Naive B cell (primary cell): ENCODE measurements at regions not wholly inside any gene's neighbourhood (a gene's known extent, or its start where the extent isn't known, plus 50 kb on each side); places are given as distances from the start of the nearest gene placed in this dataset.
A peak's percentile ranks its signal among the peaks of the same experiment; 100 is the strongest.

ENCODE experiments used
- ATAC-seq, 2 donors: fragments of 150-1000 bp; cut with Tn5 transposase; 2 replicates each; pipeline ENCODE4 v1.10.0; 2021; ENCODE audit warnings: low read depth in 2 of 2, mild to moderate bottlenecking in 2 of 2, moderate library complexity in 2 of 2
- DNase-seq: peaks from one replicate; pipeline ENCODE4 v3.0.0; 2022
- H3K27ac Mint-ChIP-seq, 6 donors: one replicate each; pipeline ENCODE4 v1.8.0; 2020 to 2022; ENCODE audit warnings: mild to moderate bottlenecking in 6 of 6, mixed read lengths in 6 of 6, moderate library complexity in 5 of 6, inconsistent platforms in 2 of 6
- H3K27me3 Mint-ChIP-seq, 3 donors: one replicate each; pipeline ENCODE4 v1.8.0; 2021 to 2022; ENCODE audit warnings: mixed read lengths in 3 of 3, mild to moderate bottlenecking in 1 of 3
- H3K36me3 Mint-ChIP-seq, 2 donors: one replicate each; pipeline ENCODE4 v1.8.0; 2020 to 2022; ENCODE audit warnings: mixed read lengths in 2 of 2, inconsistent platforms in 1 of 2, mild to moderate bottlenecking in 1 of 2
- H3K4me1 Mint-ChIP-seq, 3 donors: one replicate each; pipeline ENCODE4 v1.8.0; 2020 to 2022; ENCODE audit warnings: mixed read lengths in 3 of 3, inconsistent platforms in 1 of 3, mild to moderate bottlenecking in 1 of 3, moderate library complexity in 1 of 3
- H3K4me3 Mint-ChIP-seq, 8 donors: one replicate each; pipeline ENCODE4 v1.8.0; 2020 to 2022; ENCODE audit warnings: mild to moderate bottlenecking in 8 of 8, mixed read lengths in 8 of 8, moderate library complexity in 8 of 8, inconsistent platforms in 2 of 8
- H3K9me3 Mint-ChIP-seq, 7 donors: one replicate each; pipeline ENCODE4 v1.8.0; 2020 to 2022; ENCODE audit warnings: mixed read lengths in 7 of 7, mild to moderate bottlenecking in 5 of 7, inconsistent platforms in 2 of 7, moderate library complexity in 1 of 7

DNA sequence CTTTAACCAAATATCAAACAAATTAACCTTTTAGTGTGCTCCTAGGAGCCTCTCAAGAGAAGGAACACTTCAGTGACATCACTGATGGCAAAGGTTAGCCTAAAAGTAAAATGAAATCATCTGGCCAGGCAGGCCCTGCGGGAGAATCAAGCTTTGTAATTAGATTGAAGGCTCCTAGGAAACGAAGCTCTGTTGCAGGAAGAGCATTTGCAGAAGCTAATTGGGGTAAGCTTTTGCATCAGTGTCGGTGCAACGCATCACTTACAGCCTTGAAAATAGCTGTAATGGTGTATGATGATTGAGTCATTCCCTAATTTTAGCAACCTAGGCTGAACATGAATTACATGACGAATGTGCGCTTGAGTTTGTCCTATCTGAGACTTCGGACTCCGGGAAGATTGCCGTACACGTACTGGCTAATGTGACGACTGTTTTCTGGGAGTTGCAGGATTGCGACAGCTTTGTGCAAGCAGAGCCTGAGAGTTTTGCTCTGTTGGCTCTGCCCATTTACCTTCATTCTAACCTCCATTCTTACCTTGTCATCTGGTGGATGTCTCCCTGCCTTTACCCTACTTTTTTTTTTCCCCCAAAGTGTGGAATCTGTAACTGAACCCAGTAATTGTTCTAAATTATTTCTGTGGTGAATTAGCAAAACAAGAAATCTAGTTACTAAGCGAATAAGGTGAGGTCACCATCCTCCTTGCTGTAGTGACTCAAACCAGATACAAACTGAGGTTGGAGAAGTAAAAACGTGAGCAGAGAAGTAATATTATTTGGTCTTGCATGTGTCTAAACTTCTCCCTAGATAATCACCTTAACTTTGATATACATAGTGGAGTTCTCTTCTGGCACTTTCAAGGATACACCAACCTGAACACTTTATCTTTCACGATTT, 675.9 kb upstream of the CITED2 start:
- no peak for ATAC-seq
- DNase-seq: no peak
- Mint-ChIP-seq H3K36me3 (no peaks in the 10 kb centered on the region), H3K27ac (no peak overlapping the region), H3K4me3 (no peak overlapping the region), H3K27me3 (peaks cover 0 to 8% (median 0%) of the 10 kb centered on the region in 3 donors), H3K4me1 (no peaks in the 10 kb centered on the region), H3K9me3 (no peaks in the 10 kb centered on the region)

DNA sequence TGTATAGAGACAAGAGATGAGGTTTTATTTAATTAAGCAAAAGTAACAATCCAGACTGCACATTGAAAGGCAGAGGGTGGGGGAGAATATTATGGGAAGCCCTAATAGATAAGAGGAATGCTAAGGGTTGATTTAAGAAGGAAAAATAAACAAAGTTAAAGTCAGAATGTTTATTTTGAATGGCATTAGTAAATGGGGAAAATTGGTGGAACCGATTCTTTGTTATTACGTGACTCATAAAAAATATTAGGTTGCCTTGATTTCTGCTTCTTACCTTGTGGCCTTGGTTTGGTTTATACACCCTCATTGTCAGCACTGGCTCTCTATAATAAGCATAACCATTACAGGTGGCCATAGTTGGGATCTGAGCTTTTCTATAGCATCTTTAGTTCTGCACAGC, 674.8 kb upstream of the CITED2 start:
- peaks cover 0 to 8% (median 0%) of the 10 kb centered on the region in 3 donors for H3K27me3 Mint-ChIP-seq
- H3K36me3 Mint-ChIP-seq: no peaks in the 10 kb centered on the region
- ATAC-seq: no peak
- no peaks in the 10 kb centered on the region for H3K9me3 Mint-ChIP-seq
- peak overlapping the region in 1 of 6 donors; percentile 28 for H3K27ac Mint-ChIP-seq
- no peak overlapping the region for H3K4me3 Mint-ChIP-seq
- no peaks in the 10 kb centered on the region for H3K4me1 Mint-ChIP-seq
- no peak for DNase-seq

DNA sequence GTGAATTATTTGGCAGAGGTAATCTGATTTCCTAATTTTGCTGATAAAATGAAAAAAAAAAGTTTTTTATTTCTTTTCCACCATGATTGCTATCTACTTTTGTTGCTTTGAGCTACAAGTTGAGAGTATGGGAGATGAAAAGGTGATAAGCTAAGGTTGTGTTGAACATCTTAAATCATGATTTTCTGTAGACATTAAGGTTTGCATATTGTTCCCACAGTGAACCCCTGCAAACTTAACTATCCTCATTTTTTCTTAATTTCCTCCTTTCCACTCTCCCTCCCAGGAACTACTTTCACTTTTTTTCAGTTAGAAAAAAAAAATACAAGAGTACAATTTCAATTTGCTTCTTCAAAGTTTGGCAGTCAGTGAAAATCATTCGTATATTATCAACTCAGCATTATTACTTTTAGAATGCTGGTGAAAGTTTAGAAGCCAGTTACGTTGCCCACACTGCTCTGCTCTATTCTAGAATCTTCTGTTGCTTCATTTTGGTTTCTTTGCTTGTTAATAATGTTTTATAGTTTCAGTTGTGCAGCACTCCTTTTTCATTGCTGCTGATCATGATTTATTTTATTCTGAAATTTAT, 673.8 kb upstream of the CITED2 start:
- no peak overlapping the region for H3K4me3 Mint-ChIP-seq
- no peaks in the 10 kb centered on the region for H3K9me3 Mint-ChIP-seq
- peaks cover 0 to 6% (median 0%) of the 10 kb centered on the region in 3 donors for H3K4me1 Mint-ChIP-seq
- DNase-seq (no peak), ATAC-seq (no peak)
- no peak overlapping the region for H3K27ac Mint-ChIP-seq
- no peaks in the 10 kb centered on the region for H3K36me3 Mint-ChIP-seq
- peaks cover 0 to 8% (median 0%) of the 10 kb centered on the region in 3 donors for H3K27me3 Mint-ChIP-seq

DNA sequence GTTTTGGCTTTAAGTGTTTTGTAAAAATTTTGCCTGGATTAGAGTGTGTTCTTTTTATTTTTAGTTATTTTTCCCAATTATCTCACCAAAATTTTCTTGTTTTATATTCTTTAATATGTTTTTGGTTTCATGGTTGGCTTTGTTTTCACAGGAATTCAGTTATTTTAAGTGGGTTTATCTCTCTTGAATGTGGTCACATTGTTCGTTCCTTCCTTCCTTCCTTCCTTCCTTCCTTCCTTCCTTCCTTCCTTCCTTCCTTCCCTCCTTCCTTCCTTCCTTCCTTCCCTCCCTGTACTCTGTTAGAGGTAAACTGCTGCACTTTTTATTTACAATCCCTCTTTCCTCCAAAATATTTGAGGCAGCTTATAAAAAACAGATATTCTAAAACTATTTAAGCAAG, 672.9 kb upstream of the CITED2 start:
- Mint-ChIP-seq H3K27me3 (peaks cover 0 to 8% (median 0%) of the 10 kb centered on the region in 3 donors), H3K27ac (peak overlapping the region in 1 of 6 donors; percentile 14), H3K4me3 (no peak overlapping the region), H3K4me1 (peaks cover 0 to 6% (median 0%) of the 10 kb centered on the region in 3 donors), H3K9me3 (no peaks in the 10 kb centered on the region), H3K36me3 (no peaks in the 10 kb centered on the region)
- ATAC-seq (no peak), DNase-seq (no peak)

DNA sequence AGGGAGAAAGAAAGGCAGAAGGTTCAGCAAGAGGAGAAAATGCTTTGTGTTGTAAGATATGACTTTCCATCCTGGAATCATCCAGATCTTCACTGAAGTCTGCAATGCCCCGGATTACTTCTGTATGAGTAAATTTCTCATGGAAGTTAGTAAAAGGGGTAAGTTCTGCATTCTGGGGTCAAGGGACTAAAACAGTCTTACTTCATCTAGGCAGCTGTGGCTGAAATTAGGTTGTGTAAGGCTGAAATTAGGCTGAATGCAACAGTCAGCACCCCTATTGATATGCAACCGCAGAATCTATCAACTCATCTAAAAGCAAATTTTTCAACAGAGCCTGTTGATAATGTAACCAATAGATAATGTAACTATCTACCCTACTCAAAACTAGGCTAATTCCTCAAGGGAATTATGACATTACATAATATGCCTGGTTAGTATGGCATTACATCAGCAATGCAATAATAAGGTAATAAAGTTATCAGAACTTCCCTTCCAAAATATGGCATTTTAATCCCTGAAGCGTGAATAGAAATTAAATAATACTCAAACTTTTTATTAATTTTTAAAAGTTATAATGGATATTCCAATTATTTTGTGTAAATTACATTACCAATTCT, 671.7 kb upstream of the CITED2 start:
- no peaks in the 10 kb centered on the region for H3K36me3 Mint-ChIP-seq
- DNase-seq: no peak
- H3K4me1 Mint-ChIP-seq: peaks cover 0 to 6% (median 0%) of the 10 kb centered on the region in 3 donors
- no peak overlapping the region for H3K4me3 Mint-ChIP-seq
- H3K27me3 Mint-ChIP-seq: peaks cover 0 to 4% (median 0%) of the 10 kb centered on the region in 3 donors
- no peak for ATAC-seq
- H3K27ac Mint-ChIP-seq: no peak overlapping the region
- H3K9me3 Mint-ChIP-seq: no peaks in the 10 kb centered on the region

DNA sequence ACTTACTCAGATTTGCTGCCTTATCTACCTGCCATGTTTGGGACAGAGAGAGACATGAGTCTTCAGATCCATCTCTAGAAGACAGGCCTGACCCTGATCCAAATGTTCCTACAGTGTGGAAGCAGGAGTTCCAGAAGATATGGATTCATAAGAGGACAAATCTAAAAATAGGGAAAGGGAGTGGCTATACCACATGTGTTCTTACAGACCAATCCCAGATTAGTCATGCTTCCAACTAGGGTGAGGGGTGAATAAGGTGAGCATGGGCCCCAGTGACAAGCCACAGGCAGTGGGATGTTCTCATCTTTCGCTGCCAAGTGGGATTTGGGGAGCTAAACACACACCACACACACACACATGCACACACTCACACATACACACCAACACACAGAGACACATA, 670.7 kb upstream of the CITED2 start:
- peaks cover 0 to 6% (median 0%) of the 10 kb centered on the region in 3 donors for H3K4me1 Mint-ChIP-seq
- ATAC-seq: no peak
- H3K27ac Mint-ChIP-seq: no peak overlapping the region
- no peak for DNase-seq
- H3K36me3 Mint-ChIP-seq: no peaks in the 10 kb centered on the region
- no peaks in the 10 kb centered on the region for H3K9me3 Mint-ChIP-seq
- no peak overlapping the region for H3K4me3 Mint-ChIP-seq
- H3K27me3 Mint-ChIP-seq: no peaks in the 10 kb centered on the region

DNA sequence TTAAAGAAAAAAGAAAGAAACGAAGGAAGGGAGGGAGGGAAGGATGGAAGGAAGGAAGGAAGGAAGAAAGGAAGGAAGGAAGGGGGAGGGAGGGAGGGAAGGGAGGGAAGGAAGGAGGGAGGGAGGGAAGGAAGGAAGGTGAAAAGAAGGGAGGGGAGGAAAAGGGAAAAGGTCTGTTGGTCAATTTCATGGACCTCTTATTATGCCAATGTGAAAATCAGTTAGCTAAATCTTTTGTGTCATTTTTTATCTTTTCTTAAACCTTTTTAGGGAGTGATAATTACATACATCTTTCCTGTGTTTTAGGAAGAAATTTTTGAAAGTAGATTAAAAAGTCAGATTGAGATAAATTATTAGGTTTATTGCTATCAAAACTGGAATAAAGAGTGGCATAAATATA, 670.2 kb upstream of the CITED2 start:
- ATAC-seq: no peak
- Mint-ChIP-seq H3K27me3 (no peaks in the 10 kb centered on the region), H3K27ac (no peak overlapping the region), H3K36me3 (no peaks in the 10 kb centered on the region), H3K9me3 (no peaks in the 10 kb centered on the region), H3K4me1 (peaks cover 0 to 6% (median 0%) of the 10 kb centered on the region in 3 donors), H3K4me3 (no peak overlapping the region)
- no peak for DNase-seq

DNA sequence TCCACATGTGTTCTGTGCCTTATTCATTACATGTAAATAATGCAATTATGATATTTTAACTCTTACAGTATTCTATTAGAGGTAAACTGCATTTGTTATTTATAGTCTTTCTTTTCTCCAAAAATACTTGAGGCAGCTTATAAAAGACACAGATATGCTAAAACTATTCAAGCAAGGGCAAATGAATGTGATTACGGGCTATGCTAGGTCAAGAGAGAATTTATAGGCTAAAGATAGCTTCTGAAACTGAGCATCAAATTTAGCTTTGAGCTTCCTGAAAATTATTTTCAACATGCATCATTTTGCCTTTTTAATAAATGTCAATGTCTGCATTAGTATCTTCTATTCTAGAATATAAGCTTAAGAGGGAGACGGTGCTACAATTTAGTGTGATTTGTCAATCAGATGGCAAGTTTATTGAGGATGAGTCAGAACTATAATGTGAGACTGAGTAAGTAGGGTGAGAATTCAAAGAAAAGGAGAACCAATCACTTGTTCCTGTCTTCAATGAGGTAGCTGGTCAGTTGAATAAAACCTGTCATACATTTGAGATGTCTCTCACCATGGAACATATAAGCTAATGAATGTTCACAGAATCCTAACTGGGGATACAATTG, 669.4 kb upstream of the CITED2 start:
- peaks cover 0 to 6% (median 0%) of the 10 kb centered on the region in 3 donors for H3K4me1 Mint-ChIP-seq
- no peak overlapping the region for H3K27ac Mint-ChIP-seq
- ATAC-seq: no peak
- H3K27me3 Mint-ChIP-seq: no peaks in the 10 kb centered on the region
- DNase-seq: no peak
- H3K9me3 Mint-ChIP-seq: no peaks in the 10 kb centered on the region
- no peaks in the 10 kb centered on the region for H3K36me3 Mint-ChIP-seq
- no peak overlapping the region for H3K4me3 Mint-ChIP-seq

DNA sequence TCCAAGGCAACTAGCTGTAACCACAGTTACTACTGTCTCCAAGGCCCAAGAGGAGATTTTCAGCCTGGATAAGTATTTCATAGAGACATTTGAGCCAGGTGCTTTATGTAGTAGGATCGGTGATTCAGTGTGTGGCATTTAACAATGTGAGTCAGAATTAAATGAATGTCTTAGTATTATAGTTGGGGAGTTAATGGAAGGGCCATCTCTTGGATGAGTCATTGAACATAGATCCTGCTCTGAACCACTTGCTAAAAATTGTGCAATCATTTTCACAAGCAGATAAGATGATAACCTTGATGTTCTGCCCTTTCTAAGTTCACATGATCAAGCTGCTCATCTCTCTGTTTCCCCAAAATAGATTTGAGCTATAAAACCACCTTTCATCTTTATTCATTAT, 668.9 kb upstream of the CITED2 start:
- no peak overlapping the region for H3K27ac Mint-ChIP-seq
- no peaks in the 10 kb centered on the region for H3K36me3 Mint-ChIP-seq
- ATAC-seq: no peak
- no peak overlapping the region for H3K4me3 Mint-ChIP-seq
- H3K27me3 Mint-ChIP-seq: no peaks in the 10 kb centered on the region
- H3K9me3 Mint-ChIP-seq: no peaks in the 10 kb centered on the region
- DNase-seq: no peak
- H3K4me1 Mint-ChIP-seq: peaks cover 0 to 6% (median 0%) of the 10 kb centered on the region in 3 donors

DNA sequence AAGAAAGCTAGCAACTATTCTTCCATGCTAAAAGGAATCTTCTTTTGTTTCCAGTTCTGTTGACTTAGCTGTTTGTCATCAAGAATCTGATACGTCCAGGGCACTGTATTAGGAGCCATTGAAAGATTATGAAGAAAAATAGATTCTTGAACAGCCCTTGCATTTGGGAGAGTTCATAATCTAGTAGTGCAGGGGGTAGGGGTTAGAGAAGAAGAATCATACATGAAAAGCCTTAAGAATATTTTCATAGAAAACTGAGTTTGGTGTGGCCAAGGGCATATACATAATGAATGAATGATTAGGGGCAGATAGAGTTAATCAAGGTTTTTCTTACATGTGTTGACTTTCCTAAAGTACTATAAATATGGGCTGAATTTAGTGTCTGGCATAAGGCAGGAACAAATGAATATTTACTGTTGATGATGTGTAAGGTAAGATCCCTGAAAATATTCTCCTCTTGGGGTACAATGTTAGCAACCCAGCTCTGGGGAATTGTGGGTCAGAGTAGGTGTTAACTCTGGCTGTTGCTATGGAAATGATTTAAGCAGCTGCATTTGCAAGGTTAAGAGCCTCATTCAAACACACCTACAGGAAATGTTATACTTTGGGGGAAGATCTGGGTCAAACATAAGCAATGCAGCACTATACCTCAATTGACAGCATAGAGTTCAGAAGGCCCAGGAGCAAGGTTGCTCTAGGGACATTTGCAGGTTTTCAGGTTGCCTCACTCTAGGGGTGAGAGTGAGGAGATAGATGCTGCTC, 667.3 kb upstream of the CITED2 start:
- no peak for DNase-seq
- Mint-ChIP-seq H3K9me3 (peaks cover 0 to 4% (median 0%) of the 10 kb centered on the region in 7 donors), H3K27ac (no peak overlapping the region), H3K27me3 (no peaks in the 10 kb centered on the region), H3K36me3 (no peaks in the 10 kb centered on the region), H3K4me3 (no peak overlapping the region), H3K4me1 (peaks cover 0 to 6% (median 0%) of the 10 kb centered on the region in 3 donors)
- no peak for ATAC-seq

DNA sequence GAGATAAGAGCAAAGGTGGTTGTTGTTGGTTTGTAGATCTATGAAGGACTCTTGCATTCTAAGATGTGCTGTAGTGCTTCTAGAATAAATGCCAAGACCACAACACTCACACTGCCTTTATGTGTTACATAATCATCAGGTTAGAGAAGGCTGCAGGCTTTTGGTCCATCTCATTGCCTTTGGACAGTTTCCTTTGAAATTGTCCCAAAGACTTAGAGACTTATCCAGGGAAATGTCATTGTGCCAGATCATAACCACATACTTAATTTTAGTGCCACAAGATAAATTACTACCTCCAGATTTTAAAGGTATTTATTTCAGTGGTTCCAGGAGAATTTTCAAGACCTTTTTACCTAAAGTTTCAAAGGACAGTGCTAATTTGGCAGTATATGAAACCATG, 666.6 kb upstream of the CITED2 start:
- ATAC-seq (no peak), DNase-seq (no peak)
- H3K27ac Mint-ChIP-seq: no peak overlapping the region
- no peaks in the 10 kb centered on the region for H3K36me3 Mint-ChIP-seq
- H3K27me3 Mint-ChIP-seq: no peaks in the 10 kb centered on the region
- no peak overlapping the region for H3K4me3 Mint-ChIP-seq
- peaks cover 0 to 8% (median 0%) of the 10 kb centered on the region in 7 donors for H3K9me3 Mint-ChIP-seq
- H3K4me1 Mint-ChIP-seq: peaks cover 0 to 6% (median 0%) of the 10 kb centered on the region in 3 donors

DNA sequence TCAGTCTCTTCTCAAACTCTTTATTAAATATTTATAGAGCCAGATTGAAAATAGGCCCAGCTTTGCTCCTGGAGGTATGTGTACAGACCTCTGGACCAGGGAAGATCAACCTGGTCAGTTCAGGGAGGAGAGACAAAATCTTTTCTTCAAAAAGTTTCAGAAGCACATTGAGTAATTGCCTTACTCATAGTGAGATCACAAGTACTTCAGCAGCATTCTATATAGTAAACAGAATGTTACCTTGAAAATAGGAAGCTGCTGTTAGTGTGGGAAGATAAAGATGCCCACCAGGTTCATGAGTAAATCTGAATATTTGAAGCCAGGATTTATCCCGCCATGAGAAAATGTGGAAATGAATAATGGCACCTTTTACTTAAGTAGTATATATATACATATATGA, 665.9 kb upstream of the CITED2 start:
- no peaks in the 10 kb centered on the region for H3K36me3 Mint-ChIP-seq
- no peak overlapping the region for H3K4me3 Mint-ChIP-seq
- peaks cover 0 to 6% (median 0%) of the 10 kb centered on the region in 3 donors for H3K4me1 Mint-ChIP-seq
- peak overlapping the region in 1 of 6 donors; percentile 62 for H3K27ac Mint-ChIP-seq
- ATAC-seq: no peak
- no peaks in the 10 kb centered on the region for H3K27me3 Mint-ChIP-seq
- H3K9me3 Mint-ChIP-seq: peaks cover 0 to 12% (median 0%) of the 10 kb centered on the region in 7 donors
- DNase-seq: no peak

DNA sequence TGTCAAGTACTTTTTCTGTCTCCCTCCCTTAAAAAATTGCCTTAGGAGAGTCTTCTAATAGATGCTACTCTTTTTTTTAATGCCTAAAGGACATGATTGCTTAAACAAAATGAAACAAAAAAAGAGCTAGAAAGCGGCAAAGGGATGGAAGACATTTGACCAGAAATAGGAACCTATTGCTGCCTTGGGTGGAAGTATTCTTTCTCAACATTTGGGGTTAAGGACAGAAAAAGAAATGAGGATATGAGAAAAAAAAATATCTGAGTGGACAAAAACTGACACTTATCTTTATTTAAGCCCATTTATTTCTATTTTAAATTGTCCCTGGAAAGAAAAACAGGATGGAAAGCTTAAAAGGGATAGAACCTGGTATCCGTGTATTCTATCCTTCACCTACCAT, 664.9 kb upstream of the CITED2 start:
- Mint-ChIP-seq H3K27ac (no peak overlapping the region), H3K4me1 (peaks cover 0 to 6% (median 0%) of the 10 kb centered on the region in 3 donors), H3K9me3 (peaks cover 0 to 12% (median 0%) of the 10 kb centered on the region in 7 donors), H3K36me3 (no peaks in the 10 kb centered on the region), H3K4me3 (no peak overlapping the region), H3K27me3 (no peaks in the 10 kb centered on the region)
- ATAC-seq (no peak), DNase-seq (no peak)
